K562 (cell line): ENCODE measurements at regions not wholly inside any gene's neighbourhood (a gene's known extent, or its start where the extent isn't known, plus 50 kb on each side); places are given as distances from the start of the nearest gene placed in this dataset.

Experiments used
- CTCF ChIP-seq, 3 experiments: IDR thresholded peaks in 2 of 3; conservative IDR thresholded peaks in 1 of 3; 2 replicates each; pipeline ENCODE4 v1.5.1; 2011 to 2012; ENCODE audit warnings: low read length in 3 of 3, mild to moderate bottlenecking in 3 of 3, control low read depth in 2 of 3, improper control_type of control experiment in 1 of 3, inconsistent platforms in 1 of 3, low read depth in 1 of 3, mixed read lengths in 1 of 3, moderate library complexity in 1 of 3; ENCODE audit not compliant: insufficient read depth in 2 of 3
- IRF2 ChIP-seq: sonication (generic); formaldehyde crosslinking; IDR thresholded peaks from 2 replicates; pipeline ENCODE4 v1.8.1; 2022; ENCODE audit warnings: mild to moderate bottlenecking, missing genetic modification reagents
- MGA ChIP-seq: fragments of 450-650 bp; IDR thresholded peaks from 2 replicates; pipeline ENCODE4 v1.6.1; 2016; ENCODE audit warnings: mild to moderate bottlenecking, moderate library complexity
- POU5F1 ChIP-seq: fragments of 150-350 bp; IDR thresholded peaks from 2 replicates; pipeline ENCODE4 v1.6.1; 2014; ENCODE audit warnings: borderline replicate concordance, low read length, low read depth, mild to moderate bottlenecking; ENCODE audit not compliant: partially characterized antibody
- TF ChIP-seq, protein P1 (sequence below), 3 experiments: fragments of 200-800 bp in 1 of 3; fragments of 250-450 bp in 1 of 3; fragments of 450-650 bp in 1 of 3; sonication (Bioruptor Pico) in 1 of 3; sonication (Bioruptor generic) in 1 of 3; formaldehyde crosslinking in 1 of 3; IDR thresholded peaks; 2 replicates each; pipeline versions ENCODE4 v1.6.1 to v1.8.0; 2016 to 2022; ENCODE audit warnings: mild to moderate bottlenecking in 2 of 3, missing genetic modification characterization in 2 of 3, missing compliant biosample characterization in 1 of 3, moderate library complexity in 1 of 3
- TF ChIP-seq, protein P2 (sequence below): fragments of 250-450 bp; sonication (Bioruptor Pico); IDR thresholded peaks from 2 replicates; pipeline ENCODE4 v1.8.0; 2021; ENCODE audit warnings: mild to moderate bottlenecking, moderate library complexity

DNA sequence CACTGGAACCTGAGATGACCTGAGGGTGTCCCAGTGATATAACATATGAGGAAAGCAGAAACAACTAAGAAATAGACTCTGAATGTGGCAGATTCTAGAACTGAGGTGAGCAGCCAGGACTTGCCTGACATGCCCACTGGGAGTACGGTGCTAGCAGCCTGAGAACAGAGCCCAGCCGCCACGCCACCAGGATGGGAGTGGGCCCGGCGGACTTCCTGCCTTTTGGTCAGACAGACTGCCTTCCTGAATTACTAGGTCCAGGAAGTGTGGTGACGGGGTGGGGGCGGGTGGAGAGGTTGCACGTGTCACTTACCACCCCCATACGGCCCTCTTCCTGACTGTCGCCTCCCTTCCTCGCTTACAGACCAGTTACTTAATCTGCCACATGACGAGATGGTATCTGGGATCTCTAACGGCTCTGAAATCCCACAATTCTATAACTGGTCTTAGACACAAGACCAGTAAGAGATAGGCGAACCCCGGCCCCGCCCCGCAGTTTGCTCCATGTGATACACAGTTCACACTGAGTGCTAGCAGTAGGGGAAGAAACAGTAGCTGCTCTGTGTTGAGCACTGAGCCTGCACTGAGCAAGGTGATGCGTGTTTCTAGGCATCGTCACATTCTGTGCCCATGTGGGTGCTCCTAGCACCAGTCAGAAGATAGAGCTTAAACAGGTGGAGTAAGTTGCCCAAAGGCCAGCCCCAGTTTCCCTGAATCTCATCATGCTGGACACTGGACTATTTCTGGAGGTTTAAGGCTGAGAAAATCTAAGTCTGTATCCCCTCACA lies 95.7 kb downstream of the CPN2 start (continued):
- TF ChIP-seq, protein P1, sequence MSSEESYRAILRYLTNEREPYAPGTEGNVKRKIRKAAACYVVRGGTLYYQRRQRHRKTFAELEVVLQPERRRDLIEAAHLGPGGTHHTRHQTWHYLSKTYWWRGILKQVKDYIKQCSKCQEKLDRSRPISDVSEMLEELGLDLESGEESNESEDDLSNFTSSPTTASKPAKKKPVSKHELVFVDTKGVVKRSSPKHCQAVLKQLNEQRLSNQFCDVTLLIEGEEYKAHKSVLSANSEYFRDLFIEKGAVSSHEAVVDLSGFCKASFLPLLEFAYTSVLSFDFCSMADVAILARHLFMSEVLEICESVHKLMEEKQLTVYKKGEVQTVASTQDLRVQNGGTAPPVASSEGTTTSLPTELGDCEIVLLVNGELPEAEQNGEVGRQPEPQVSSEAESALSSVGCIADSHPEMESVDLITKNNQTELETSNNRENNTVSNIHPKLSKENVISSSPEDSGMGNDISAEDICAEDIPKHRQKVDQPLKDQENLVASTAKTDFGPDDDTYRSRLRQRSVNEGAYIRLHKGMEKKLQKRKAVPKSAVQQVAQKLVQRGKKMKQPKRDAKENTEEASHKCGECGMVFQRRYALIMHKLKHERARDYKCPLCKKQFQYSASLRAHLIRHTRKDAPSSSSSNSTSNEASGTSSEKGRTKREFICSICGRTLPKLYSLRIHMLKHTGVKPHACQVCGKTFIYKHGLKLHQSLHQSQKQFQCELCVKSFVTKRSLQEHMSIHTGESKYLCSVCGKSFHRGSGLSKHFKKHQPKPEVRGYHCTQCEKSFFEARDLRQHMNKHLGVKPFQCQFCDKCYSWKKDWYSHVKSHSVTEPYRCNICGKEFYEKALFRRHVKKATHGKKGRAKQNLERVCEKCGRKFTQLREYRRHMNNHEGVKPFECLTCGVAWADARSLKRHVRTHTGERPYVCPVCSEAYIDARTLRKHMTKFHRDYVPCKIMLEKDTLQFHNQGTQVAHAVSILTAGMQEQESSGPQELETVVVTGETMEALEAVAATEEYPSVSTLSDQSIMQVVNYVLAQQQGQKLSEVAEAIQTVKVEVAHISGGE (CRISPR knock-in tag; IDR thresholded peaks at IDR 0.05) = peak in 1 of 3 experiments; percentile 84; a peak in 2 of 6 replicates
- TF ChIP-seq CTCF (IDR thresholded peaks at IDR 0.05 in 2 of 3, conservative IDR thresholded peaks at IDR 0.05 in 1 of 3; ENCODE audit: insufficient read depth in 2 of 3, low read depth in 1 of 3, low read length in 3 of 3) = no peak
- no peak for TF ChIP-seq IRF2 (CRISPR knock-in tag)
- TF ChIP-seq, protein P2, sequence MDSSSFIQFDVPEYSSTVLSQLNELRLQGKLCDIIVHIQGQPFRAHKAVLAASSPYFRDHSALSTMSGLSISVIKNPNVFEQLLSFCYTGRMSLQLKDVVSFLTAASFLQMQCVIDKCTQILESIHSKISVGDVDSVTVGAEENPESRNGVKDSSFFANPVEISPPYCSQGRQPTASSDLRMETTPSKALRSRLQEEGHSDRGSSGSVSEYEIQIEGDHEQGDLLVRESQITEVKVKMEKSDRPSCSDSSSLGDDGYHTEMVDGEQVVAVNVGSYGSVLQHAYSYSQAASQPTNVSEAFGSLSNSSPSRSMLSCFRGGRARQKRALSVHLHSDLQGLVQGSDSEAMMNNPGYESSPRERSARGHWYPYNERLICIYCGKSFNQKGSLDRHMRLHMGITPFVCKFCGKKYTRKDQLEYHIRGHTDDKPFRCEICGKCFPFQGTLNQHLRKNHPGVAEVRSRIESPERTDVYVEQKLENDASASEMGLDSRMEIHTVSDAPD (CRISPR knock-in tag) = no peak
- TF ChIP-seq POU5F1 = no peak
- TF ChIP-seq MGA = peak; percentile 84
